GM19395 (cell line): ENCODE measurements at regions not wholly inside any gene's neighbourhood (a gene's known extent, or its start where the extent isn't known, plus 50 kb on each side); places are given as distances from the start of the nearest gene placed in this dataset.

Experiments
- ATAC-seq: cut with Tn5 transposase; IDR thresholded peaks from one replicate; pipeline ENCODE4 v1.9.1; 2021; ENCODE audit warnings: mild to moderate bottlenecking, moderate library complexity; ENCODE audit not compliant: unreplicated experiment

- no peak for ATAC-seq
Measured at GRCh38 chr2:5914811-5915611, 222.8 kb downstream of the SOX11 start.

- ATAC-seq = no peak
Measured at GRCh38 chr2:5915881-5916310, 223.7 kb downstream of the SOX11 start.

DNA sequence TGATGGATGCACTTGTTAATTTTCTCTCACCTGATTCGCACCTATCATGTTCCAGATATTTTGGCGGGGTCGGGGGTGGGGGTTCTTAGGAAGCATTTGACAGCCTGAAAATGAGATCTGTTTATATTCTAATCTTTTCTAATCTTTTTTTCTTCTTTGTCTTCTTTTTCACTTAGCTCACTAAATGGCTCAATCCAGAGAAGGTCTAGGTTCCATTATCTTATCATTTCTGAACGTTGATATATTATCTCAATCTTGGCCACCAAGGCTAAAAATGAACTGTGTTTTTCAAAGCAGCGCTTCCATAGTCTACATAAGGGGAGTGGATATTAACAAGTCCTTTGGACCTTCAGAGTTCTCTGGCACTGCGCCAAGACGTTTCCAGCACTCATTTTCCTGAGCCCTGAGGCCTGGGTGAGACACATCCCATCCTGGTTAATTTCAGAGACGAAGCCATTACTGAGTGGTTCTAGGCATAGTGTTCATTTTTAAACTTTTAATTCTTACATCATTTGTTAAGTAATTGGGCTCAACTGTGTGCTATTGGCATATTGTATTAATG, 229.0 kb downstream of the SOX11 start:
- ATAC-seq = no peak

DNA sequence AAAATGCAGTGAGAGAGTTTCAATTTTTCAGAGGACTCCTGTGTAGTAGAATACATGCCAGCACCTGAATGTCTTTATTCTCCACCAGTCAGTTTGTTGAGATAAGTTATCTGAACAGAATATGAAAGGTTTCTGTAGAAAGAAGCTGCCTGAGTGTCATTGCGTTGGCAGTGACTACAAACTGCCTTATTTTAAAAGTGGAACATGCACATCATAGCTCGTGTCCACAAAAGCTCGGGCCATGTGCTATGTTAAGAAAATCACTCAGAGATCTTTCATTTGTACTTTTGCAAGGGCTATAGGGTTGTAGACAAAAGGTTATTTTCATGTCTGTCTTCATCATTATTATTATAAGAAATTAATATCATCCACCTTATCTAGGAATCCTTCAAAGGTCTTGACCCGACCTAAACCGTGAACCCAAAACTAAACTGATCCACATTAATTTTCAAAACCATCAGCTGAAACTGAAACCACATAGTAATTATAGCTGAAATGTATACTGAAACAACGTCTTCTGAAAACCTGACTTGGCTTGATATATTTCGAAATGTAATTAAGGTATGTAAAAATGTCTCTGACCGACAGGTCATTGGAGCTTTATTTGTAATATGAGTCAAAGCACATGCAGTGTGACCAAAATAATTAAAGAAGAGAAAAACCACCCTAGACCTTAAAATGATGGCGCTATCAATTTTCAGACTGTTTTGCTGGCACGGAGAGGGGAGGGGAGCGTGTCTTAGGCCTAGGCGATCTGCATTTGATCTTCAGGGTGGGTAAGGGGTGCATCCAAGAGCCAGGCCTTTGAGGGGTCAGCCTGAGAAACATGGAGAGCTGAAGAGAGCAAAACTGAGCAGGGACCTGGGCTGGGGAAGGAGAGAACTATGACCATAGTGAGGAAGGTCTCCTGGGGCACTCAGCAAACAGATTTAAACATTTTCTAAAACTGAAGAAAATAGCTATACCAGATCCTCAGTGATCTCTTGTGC, 232.1 kb downstream of the SOX11 start:
- ATAC-seq = no peak

DNA sequence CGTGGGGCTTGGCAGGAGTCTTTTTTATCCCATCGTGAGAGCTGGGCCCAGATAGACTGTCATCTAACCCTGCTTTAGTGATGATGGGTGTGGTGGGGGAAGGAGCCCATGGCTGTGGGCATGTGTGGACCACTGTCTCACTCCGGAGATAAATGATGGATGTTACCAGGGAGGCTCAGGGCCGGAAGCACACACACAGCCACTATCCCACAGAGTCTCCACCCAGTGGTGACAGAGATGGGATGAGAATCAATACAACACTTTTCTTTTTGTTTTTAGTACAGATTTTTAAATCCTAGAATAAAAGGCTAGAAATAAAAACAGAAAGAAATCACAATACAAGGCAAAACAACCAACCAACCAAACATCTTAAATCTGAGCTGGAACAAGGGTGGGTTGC, 233.4 kb downstream of the SOX11 start:
- ATAC-seq = no peak

DNA sequence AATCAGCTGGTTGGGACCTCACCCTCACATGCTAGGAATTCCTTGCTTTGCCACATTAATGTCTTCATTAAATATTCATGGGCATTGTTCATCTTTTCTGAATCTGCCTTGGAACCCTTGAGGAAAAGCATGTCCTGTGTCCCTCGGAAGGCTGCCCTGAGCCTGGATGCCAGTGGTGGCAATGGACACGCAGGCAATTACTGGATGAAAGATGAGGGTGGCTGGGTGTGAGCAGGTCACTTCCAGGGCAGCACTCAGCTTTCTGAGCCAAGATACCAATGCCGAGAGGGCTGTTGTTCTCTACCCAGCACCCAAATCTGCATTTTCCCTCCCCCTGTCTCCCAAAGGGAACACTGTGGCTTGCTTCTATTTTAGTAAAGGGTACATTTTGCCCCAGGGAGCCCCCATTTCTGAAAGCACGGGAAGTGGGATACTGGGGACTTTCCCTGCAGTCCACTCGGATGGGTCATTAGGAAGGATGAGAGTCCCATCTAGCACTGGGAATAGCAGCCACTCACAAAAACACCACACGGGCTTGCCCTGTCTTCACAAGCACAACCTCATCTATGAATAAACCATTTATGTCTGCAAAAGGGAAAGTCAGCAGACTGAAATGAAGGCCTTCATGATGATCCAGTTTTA, 234.8 kb downstream of the SOX11 start:
- no peak for ATAC-seq

DNA sequence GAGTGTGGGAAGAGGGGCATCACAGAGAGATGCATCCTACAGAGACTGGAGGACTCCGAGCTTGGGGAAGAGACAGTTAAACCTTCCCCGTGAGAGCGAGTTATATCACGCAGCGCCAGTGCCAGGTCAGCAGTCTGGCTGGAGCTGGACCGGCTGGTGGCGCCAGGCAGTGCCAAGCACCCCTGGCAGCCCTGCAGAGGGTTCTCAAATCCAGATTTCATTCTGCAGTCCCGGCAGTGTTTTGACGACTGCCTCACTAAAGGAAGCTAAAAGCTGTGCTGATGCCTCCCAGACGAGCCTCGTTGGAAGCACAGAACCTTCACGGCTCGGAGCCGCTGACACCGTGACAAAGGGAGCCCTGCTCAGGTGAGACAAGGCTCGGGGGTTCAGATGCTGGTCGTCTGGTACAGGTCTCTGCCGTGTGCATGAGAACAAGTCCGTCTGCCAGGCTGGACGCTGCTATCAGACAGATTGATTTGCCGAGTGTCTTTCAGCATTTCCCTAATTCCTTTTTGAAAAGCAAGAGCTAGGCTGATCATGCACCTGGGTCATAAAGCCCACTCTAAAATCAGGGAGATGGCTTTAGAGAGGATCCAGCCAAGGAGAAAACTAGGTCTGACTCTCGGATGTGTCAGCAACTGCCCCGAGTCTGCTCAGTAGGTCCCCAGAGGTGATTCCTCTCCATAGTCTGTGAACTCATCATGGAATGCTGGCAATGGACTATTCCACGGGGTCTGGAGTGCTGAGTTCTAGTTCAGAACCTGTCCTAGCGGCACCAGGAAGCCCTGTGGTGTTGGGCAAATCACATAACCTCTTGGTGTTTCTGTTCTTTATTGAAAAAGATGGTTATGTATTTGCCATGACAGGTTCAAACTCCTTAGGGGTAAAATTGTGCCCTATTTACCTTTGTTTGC, 240.6 kb downstream of the SOX11 start:
- no peak for ATAC-seq

DNA sequence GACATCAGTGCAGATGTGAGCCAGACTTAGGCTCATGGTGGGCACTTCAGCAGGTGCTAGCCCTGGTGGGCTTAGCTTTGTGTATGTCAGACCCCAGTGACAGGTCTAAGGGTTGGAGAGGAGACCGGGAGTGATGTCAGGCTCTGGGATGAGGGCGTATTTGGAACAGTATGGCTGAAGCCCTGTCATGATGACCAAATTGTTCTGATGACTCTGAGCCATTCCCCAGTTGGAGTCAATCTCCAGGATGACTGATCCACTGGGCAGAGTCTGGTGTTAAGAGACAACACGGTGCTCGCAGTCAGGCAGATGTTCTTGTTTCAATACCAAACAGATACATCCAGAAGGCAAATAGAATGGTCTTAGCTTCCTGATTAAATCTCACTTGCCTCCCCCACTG, 241.5 kb downstream of the SOX11 start:
- ATAC-seq = no peak

GRCh38 chr2:5937321-5937720, 245.1 kb downstream of the SOX11 start:
- ATAC-seq = no peak

DNA sequence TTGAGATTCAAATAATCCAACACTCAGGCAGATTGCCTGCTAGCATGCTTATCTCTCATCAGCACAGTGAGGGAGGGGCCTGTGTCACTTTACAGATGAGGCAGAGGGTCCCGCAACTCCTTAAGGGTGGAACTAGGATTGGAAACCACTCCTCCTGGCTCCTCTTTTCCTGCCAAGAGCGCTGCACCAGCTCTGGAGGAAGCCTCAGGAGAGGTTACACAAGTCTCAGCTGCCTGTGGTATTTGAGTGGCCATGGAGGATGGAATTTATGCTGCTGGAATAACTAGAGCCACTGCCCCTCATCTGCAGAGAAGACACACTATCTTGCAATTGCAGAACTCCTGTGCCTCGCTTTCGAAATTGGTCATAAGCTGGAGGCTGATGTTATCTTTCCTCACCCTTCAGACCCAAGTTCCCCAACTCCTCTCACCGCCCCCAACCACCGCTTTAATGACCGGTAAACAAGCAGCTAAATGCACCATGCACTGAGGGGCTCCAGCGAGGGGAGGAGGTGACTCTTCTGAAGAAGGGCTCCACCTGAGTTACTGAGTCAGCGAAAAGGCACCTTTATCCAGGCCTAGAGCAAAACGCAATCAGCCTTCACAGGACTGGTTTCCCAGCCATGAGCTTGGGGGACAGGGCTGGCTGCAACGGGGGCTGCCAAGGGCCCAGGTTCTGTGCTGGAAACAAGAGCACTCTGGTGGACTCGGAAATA, 245.8 kb downstream of the SOX11 start:
- no peak for ATAC-seq

DNA sequence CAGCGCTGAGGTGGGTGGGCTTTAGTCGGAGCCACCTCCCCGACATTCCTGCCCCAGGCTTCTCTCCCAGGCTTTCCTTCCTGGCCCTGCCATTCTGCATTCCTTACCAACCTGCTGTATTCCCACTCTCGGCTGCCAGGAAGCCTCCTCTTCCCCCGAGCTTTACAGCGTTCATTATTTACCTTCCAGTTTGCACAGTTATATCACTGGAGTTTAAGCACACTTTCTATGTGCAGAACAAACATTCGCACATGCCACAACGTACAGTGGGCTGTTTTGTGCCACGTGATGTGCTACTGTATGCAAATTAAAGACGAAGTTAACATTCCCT, 246.3 kb downstream of the SOX11 start:
- ATAC-seq = no peak

GRCh38 chr2:5939553-5939952, 247.4 kb downstream of the SOX11 start:
- ATAC-seq = no peak

DNA sequence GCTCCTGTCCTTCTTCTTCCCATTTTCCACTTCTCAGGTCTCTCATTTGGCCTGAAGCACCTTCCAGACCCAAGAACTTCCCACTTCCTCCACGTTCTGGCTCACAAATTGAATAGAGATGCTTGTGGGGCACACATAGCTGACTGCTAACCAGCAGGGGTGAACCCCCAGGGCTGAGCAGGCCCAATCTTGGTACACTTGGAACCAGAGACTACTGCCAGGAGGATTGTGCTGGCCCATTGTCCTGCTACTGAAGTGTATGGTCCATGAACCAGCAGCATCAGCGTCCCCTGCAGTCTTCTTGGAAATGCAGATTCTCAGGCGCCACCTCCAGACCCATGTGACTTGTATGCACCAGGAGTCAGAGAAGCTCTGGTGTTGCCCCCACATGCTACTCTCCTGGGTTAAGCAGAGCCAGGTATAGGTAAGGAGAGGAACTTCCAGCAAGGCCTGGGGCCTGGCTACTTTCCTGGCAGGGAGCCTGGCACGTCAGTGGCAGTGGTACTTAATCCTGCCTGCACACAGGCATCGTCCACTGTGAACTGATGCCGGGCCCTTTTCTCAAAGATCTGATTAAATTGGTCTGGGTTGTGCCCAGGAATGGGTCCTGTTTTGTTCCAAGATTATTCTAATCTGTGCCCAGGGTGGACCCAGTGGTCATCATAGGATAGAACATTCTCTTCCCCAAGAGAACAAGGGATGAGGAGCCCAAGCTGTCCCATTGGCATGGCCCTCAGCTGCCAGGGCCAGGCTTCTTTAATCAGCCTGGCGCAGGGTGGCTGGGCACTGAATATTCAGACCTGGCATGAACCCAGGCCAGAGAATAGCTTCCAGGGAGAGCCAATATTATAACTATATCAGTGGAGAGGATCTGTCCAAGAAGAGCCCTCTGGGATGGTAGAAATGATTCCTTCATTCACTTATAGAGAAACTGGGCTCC, 248.7 kb downstream of the SOX11 start:
- no peak for ATAC-seq

DNA sequence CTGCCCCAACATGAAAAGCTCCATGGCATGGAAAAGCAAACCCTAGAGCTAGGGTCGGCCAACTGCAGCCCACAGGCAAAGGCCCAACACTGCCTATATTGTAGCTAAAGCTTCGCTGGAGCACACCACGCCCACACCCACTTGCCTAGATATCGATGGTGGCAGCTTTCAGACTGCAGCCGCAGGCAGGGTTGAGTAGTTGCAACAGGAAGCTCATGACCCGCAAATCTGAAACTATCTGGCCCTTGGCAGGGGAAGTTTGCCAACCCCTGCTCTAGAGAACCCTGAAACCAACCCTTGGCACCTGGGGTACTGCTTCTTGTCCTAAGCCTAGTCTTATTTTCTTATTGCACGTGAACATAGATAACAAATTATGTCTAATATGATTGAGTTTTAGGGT, 250.0 kb downstream of the SOX11 start:
- no peak for ATAC-seq

DNA sequence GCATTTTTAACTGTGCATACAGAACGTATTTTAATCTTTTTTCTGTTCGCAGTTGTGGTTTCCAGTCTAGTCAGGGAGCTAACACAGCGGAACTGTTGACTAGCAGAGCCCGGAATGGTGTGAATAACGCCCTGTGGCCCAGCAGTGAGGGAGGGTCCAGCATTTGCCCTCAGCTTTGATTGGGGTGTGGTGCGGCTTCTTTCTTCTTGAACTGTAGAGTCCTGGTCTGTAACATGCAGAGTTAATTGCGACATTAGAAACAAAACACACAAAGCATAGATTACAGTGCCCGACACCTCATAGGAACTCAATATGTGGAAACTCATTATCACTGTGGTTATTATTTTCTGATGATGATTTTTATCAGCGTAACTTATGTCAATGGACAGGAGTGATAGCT, 253.6 kb downstream of the SOX11 start:
- ATAC-seq = no peak

GRCh38 chr2:5946225-5947115, 254.3 kb downstream of the SOX11 start:
- ATAC-seq = no peak

GRCh38 chr2:5950736-5951135, 258.6 kb downstream of the SOX11 start:
- ATAC-seq = no peak
